ENCODE measurements at regions not wholly inside any gene's neighbourhood (a gene's known extent, or its start where the extent isn't known, plus 50 kb on each side); places are given as distances from the start of the nearest gene placed in this dataset.

GRCh38 chr6:119764927-119765681 is 415.5 kb upstream of the MAN1A1 start:
- no peak overlapping the region for H3K9ac ChIP-seq (ENCODE audit: insufficient read depth, low read depth, low read length)
- TF ChIP-seq CEBPG (CRISPR knock-in tag; IDR thresholded peaks at IDR 0.05) = peak; percentile 39; the same call in 1 of the 2 replicates
- no peak for TF ChIP-seq SNAPC5 (CRISPR knock-in tag; IDR thresholded peaks at IDR 0.05; ENCODE audit: borderline replicate concordance)
- no peak for TF ChIP-seq ZNF263 (CRISPR knock-in tag; IDR thresholded peaks at IDR 0.05)
- TF ChIP-seq FIP1L1 (IDR thresholded peaks at IDR 0.05; ENCODE audit: borderline replicate concordance, insufficient read depth, low read depth, low read length) = no peak
- TF ChIP-seq CEBPB (IDR thresholded peaks at IDR 0.05; ENCODE audit: borderline replicate concordance, low read depth, low read length) = peak; percentile 62; the same call in 1 of the 2 replicates
- TF ChIP-seq HBP1 (CRISPR knock-in tag; IDR thresholded peaks at IDR 0.05; ENCODE audit: low read depth) = no peak
- POLR2A ChIA-PET = no interaction called here
- no peaks in the 10 kb centered on the region for H4K20me1 ChIP-seq (ENCODE audit: insufficient read depth, low read length)
- WGBS (ENCODE audit: low lambda C conversion rate) = 23% methylated on average over 7 of the region's 7 CpGs
- no peak for FAIRE-seq
- in situ Hi-C loops (cut with HindIII; ENCODE audit: extremely low pct_ligation_motif_present, low pct_unique_long_range_greater_than_20kb) = no loop called here
- no TSS peak for BruUV-seq (replicated peaks)
- H3K27me3 ChIP-seq (ENCODE audit: control insufficient read depth in 1 of 2, insufficient read depth in 2 of 2, low read length in 2 of 2) = no peaks in the 10 kb centered on the region
- no peak overlapping the region for H3K27ac ChIP-seq (ENCODE audit: extremely low read length, insufficient read depth, low read length)
- no peak overlapping the region for H3K4me2 ChIP-seq (ENCODE audit: low read depth, low read length)
- no peaks in the 10 kb centered on the region for H3K4me1 ChIP-seq (ENCODE audit: insufficient read depth, low read length)
- H2AFZ ChIP-seq (ENCODE audit: low read length) = no peak overlapping the region
- no peak overlapping the region for H3K4me3 ChIP-seq (replicated peaks in 1 of 3; ENCODE audit: insufficient read depth in 1 of 3, low read depth in 2 of 3, low read length in 3 of 3)
- no peaks in the 10 kb centered on the region for H3K79me2 ChIP-seq (ENCODE audit: insufficient read depth, low read length)
- H3K36me3 ChIP-seq (replicated peaks in 1 of 2; ENCODE audit: control insufficient read depth in 1 of 2, insufficient read depth in 2 of 2, low read length in 2 of 2) = no peaks in the 10 kb centered on the region
- no peak for DNase-seq (ENCODE audit: low spot score)
- ATAC-seq = no peak
- intact Hi-C loops (cut with micrococcal nuclease; ENCODE audit: unreplicated experiment) = no loop called here
- no peaks in the 10 kb centered on the region for H3K9me3 ChIP-seq (ENCODE audit: low read length)
- CTCF ChIA-PET (ENCODE audit: low intra/inter-chr PET ratio, low total read pairs) = no interaction called here

GRCh38 chr6:119760046-119760445 is 410.5 kb upstream of the MAN1A1 start:
- CTCF ChIA-PET (ENCODE audit: low intra/inter-chr PET ratio, low total read pairs) = no interaction called here
- H3K4me1 ChIP-seq (ENCODE audit: insufficient read depth, low read length) = no peaks in the 10 kb centered on the region
- no peaks in the 10 kb centered on the region for H3K36me3 ChIP-seq (replicated peaks in 1 of 2; ENCODE audit: control insufficient read depth in 1 of 2, insufficient read depth in 2 of 2, low read length in 2 of 2)
- POLR2A ChIA-PET = no interaction called here
- FAIRE-seq = no peak
- no peaks in the 10 kb centered on the region for H3K79me2 ChIP-seq (ENCODE audit: insufficient read depth, low read length)
- no TSS peak for BruUV-seq (replicated peaks)
- no peak overlapping the region for H3K27ac ChIP-seq (ENCODE audit: extremely low read length, insufficient read depth, low read length)
- H3K4me2 ChIP-seq (ENCODE audit: low read depth, low read length) = no peak overlapping the region
- WGBS (ENCODE audit: low lambda C conversion rate) = 0% methylated on average over 1 of the region's 1 CpG
- intact Hi-C loops (cut with micrococcal nuclease; ENCODE audit: unreplicated experiment) (no loop called here), in situ Hi-C loops (cut with HindIII; ENCODE audit: extremely low pct_ligation_motif_present, low pct_unique_long_range_greater_than_20kb) (no loop called here)
- no peak for ATAC-seq
- no peak overlapping the region for H3K9ac ChIP-seq (ENCODE audit: insufficient read depth, low read depth, low read length)
- DNase-seq (ENCODE audit: low spot score) = no peak
- no peaks in the 10 kb centered on the region for H4K20me1 ChIP-seq (ENCODE audit: insufficient read depth, low read length)
- H2AFZ ChIP-seq (ENCODE audit: low read length) = no peak overlapping the region
- no peak overlapping the region for H3K4me3 ChIP-seq (replicated peaks in 1 of 3; ENCODE audit: insufficient read depth in 1 of 3, low read depth in 2 of 3, low read length in 3 of 3)
- no peaks in the 10 kb centered on the region for H3K27me3 ChIP-seq (ENCODE audit: control insufficient read depth in 1 of 2, insufficient read depth in 2 of 2, low read length in 2 of 2)
- H3K9me3 ChIP-seq (ENCODE audit: low read length) = no peaks in the 10 kb centered on the region
- TF ChIP-seq RFX1 (IDR thresholded peaks at IDR 0.05) (no peak), SMAD3 (CRISPR knock-in tag; IDR thresholded peaks at IDR 0.05) (no peak), MED8 (CRISPR knock-in tag; IDR thresholded peaks at IDR 0.05; ENCODE audit: insufficient replicate concordance) (no peak), NR2F1 (CRISPR knock-in tag; IDR thresholded peaks at IDR 0.05) (no peak), BCL3 (CRISPR knock-in tag; IDR thresholded peaks at IDR 0.05) (no peak), ZNF619 (CRISPR knock-in tag; IDR thresholded peaks at IDR 0.05) (no peak), ZBTB14 (CRISPR knock-in tag; IDR thresholded peaks at IDR 0.05) (no peak)
